ENCODE measurements at regions not wholly inside any gene's neighbourhood (a gene's known extent, or its start where the extent isn't known, plus 50 kb on each side); places are given as distances from the start of the nearest gene placed in this dataset.

- H3K4me3 ChIP-seq (ENCODE audit: control insufficient read depth, low read depth, low read length), result no peak overlapping the region
- peak; percentile 4 for DNase-seq (ENCODE audit: low read depth)
- TF ChIP-seq CTCF (conservative IDR thresholded peaks at IDR 0.05; ENCODE audit: control insufficient read depth, insufficient read depth, low read depth, low read length), result no peak
Observed at GRCh38 chr12:61915420-61915819, 344.8 kb upstream of the USP15 start.

GRCh38 chr12:61916831-61917230 lies 343.4 kb upstream of the USP15 start:
- no peak overlapping the region for H3K4me3 ChIP-seq (ENCODE audit: control insufficient read depth, low read depth, low read length)
- TF ChIP-seq CTCF (conservative IDR thresholded peaks at IDR 0.05; ENCODE audit: control insufficient read depth, insufficient read depth, low read depth, low read length), result no peak
- no peak for DNase-seq (ENCODE audit: low read depth)

GRCh38 chr12:61919686-61920085 lies 340.5 kb upstream of the USP15 start:
- DNase-seq (ENCODE audit: low read depth), result no peak
- H3K4me3 ChIP-seq (ENCODE audit: control insufficient read depth, low read depth, low read length), result no peak overlapping the region
- no peak for TF ChIP-seq CTCF (conservative IDR thresholded peaks at IDR 0.05; ENCODE audit: control insufficient read depth, insufficient read depth, low read depth, low read length)

GRCh38 chr12:61920230-61920629 lies 340.0 kb upstream of the USP15 start:
- no peak overlapping the region for H3K4me3 ChIP-seq (ENCODE audit: control insufficient read depth, low read depth, low read length)
- no peak for TF ChIP-seq CTCF (conservative IDR thresholded peaks at IDR 0.05; ENCODE audit: control insufficient read depth, insufficient read depth, low read depth, low read length)
- DNase-seq (ENCODE audit: low read depth), result no peak

GRCh38 chr12:61923152-61923551 lies 337.1 kb upstream of the USP15 start:
- no peak for TF ChIP-seq CTCF (conservative IDR thresholded peaks at IDR 0.05; ENCODE audit: control insufficient read depth, insufficient read depth, low read depth, low read length)
- H3K4me3 ChIP-seq (ENCODE audit: control insufficient read depth, low read depth, low read length), result no peak overlapping the region
- DNase-seq (ENCODE audit: low read depth), result no peak

- no peak for TF ChIP-seq CTCF (conservative IDR thresholded peaks at IDR 0.05; ENCODE audit: control insufficient read depth, insufficient read depth, low read depth, low read length)
- no peak for DNase-seq (ENCODE audit: low read depth)
- no peak overlapping the region for H3K4me3 ChIP-seq (ENCODE audit: control insufficient read depth, low read depth, low read length)
Observed at GRCh38 chr12:61934564-61934963, 325.6 kb upstream of the USP15 start.

- no peak for DNase-seq (ENCODE audit: low read depth)
- no peak overlapping the region for H3K4me3 ChIP-seq (ENCODE audit: control insufficient read depth, low read depth, low read length)
- no peak for TF ChIP-seq CTCF (conservative IDR thresholded peaks at IDR 0.05; ENCODE audit: control insufficient read depth, insufficient read depth, low read depth, low read length)
Observed at GRCh38 chr12:61939977-61940376, 320.2 kb upstream of the USP15 start.

Data from fibroblast of mammary gland (primary cell).